GM18508 (cell line): ENCODE measurements at regions not wholly inside any gene's neighbourhood (a gene's known extent, or its start where the extent isn't known, plus 50 kb on each side); places are given as distances from the start of the nearest gene placed in this dataset.
A peak's percentile ranks its signal among the peaks of the same experiment; 100 is the strongest.
"Not testable (repeated sequence)": the region's sequence is repeated elsewhere in the genome, so short reads cannot be mapped to it uniquely, and the experiment has no call there.

Experiments used
- ATAC-seq: cut with Tn5 transposase; IDR thresholded peaks from one replicate; pipeline ENCODE4 v1.9.1; 2021; ENCODE audit warnings: moderate number of reproducible peaks; ENCODE audit not compliant: insufficient read depth, unreplicated experiment

DNA sequence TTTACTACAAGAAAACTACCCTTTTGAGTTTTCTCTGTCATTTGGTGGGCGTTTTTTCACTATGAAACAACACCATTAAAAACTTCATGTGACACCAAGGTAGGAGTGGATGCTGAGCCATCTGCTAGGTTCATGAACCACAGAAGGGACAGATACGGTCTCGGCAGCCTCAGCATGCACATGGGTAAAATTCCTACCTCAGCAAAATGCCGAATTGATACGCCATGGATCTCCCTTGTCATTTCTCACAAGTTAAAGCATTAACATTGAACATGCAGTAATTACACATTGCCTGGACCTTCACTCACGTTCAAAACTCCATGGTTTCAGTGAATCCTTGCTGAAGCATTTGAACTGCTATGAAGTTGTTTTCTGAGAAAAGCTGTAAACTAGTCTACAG, 121.5 kb upstream of the EGR2 start:
- ATAC-seq = no peak

DNA sequence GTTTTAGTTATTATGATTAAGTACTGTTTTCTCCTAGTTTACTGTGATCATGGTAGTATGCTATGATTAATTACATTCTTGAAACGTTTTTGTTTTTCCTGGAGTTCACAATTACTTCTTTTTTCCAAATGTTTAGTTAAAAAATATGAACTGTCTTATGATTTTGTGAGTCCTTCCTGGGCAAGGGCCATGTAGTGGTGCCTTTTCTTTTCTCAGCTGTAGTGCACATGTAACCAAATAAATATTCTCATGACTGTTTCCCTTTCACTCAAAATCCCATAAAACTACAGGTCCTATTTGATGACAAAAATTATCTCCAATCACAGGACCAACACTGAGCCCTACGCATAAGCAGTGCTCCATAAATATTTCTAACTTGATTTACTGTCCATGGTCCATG, 118.9 kb upstream of the EGR2 start:
- ATAC-seq = no peak

DNA sequence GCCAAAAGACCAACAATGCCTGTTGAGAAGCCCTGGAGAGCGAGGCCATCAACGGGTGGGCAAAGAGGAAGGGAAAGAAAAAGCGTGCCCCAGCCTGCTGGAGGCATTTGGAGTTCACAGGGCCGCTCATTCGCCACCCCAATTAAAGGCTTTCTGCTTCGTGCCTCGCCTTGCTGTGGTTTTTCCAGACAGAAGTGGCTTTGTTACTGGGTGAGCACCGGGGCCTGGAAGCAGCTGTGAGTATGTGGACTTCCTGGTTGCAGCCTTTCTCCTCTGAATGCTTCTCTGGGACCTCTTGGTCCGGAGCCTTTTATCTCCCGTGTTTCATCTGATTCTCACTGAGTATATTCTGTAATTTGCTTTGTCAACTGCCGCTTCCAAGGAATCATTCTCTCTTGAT, 118.1 kb upstream of the EGR2 start:
- ATAC-seq = no peak

DNA sequence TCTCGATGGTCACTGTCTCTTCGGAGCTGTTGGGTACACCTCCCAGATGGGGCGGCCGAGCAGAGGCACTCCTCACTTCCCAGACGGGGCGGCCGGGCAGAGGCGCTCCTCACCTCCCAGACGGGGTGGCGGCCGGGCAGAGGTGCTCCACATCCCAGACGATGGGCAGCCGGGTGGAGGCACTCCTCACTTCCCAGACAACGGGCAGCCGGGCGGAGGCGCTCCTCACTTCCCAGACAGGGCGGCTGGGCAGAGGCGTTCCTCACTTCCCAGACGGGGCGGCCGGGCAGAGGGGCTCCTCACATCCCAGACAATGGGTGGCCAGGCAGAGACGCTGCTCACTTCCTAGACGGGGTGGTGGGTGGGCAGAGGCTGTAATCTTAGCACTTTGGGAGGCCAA, 112.6 kb upstream of the EGR2 start:
- not testable (repeated sequence) for ATAC-seq

DNA sequence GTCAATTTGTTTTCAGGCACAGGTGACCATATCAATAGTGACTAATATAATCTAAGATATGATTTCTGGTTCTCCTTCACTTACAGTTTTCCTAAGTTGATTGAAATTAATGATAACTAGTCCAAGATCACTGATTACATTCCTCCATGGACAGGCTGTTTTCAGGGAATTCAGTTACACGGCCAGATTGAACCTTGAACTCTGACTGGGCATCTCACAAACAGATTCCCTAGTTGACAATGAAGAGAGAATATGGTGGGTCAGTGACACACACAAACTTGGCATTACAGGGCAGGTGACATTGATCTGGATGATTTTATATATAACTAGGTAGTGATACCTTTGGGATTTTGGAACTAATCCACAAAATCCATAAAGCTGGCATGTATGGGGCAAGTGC, 110.2 kb upstream of the EGR2 start:
- no peak for ATAC-seq

DNA sequence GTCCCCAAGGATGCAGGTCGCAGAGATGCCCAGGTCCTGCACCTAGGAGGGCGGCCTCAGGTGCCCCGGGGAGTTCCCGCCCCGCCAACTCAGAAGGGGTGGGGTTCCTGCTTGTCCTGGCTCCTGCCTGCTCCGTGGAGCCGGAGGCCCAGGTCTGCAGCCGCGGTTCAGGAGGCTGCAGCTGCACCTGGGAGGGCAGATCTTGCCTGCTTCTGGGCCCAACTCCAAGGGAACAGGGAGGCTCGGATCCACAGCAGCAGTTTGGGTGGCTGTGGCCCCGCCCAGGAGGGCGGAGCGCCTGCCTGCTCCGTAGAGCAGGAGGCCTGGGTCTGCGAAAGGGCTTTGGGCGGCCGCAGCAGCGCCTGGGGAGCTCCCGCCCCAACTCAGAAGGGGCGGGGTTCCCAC, 108.2 kb upstream of the EGR2 start:
- no peak for ATAC-seq

DNA sequence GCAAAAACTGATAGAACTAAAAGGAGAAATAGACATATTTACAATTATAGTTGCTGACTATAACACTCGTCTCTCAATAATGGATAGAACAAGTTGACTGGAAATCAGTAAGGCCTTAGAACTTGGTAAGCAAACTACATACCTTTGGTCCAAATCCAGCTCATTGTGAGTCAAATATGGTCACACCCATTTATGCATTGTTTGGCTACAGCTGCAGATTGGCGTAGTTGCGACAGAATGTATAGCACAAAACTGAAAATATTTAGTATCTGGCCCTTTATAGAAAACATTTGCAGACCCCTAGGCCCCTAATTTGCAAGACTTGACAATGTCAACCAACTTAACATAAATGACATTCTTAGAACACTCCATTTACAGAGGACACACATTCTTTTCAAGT, 103.6 kb upstream of the EGR2 start:
- ATAC-seq = no peak

DNA sequence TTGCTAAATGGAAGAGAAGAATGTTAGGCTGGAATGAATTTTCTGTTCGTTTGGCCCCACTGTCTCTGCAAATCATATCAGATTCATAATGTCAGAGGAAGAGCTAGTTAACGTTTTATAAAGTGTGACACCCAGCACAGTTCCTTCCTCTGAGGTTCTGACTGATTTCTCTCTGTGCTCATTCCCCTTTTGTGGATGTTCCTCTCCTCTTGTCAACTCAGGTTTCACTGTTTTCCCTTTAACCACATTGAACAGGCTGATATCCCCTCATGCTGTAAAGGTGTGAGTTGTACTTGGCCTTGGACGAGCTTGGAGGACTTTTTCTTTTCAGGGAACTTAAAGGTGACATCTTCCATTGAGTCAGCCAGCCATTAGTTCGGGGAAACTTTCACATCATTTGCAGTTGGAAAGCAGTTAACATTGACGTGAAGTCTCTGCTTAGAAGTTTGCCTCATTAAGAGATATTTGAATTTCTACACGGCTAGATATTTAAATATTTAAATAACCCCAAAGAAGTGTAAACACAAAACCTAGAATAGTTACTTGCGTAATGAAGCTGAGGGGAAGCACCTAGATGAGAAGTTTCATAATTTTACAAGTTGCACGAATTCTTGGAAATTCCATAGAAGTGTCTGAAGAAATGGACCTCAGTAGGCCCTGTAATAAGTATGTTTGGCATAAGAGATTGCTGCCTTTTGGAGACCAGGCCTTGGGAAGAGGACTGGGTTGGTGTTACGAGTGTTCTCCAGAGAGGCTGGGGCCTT, 101.5 kb upstream of the EGR2 start:
- ATAC-seq = peak; percentile 74

DNA sequence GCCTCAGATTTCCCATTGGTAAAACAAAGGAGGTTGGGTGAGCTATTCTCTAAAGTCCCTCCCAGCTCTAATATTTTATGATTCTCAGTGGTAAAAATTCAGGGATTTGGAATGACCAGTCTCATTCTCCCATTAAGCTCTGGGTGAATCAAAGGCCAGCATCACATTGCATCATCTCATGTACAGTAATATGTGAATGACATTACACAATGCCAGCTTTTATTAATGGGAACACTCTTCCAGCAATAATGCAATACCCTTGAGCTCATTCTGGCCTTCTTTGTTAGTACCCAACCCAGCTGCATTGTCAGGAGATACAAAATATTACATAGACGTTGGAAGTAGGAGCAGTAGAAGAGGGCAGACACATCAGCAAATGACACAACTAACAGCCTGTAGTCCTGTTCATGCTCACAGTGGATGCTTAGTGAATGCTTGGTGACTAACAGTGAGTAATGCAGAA, 100.0 kb upstream of the EGR2 start:
- ATAC-seq = no peak

DNA sequence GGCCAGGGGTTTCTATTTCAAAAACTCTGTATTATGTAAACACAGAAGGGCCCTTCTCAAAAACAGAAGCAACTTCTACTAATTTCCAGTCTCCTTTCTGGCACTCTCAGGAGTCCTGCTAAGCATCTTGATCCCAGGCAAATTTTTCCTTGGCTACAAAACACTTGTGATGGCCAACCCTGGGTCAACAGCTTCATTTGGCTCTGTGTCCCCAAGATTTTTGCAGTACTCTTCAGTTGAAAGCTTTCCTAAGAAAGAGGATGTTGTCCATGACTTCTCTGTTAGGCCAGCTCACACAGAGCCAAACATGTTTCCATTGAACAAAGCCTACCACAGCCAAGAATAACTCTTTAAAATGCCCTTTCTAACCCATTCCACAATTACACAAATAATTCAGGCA, 99.0 kb upstream of the EGR2 start:
- no peak for ATAC-seq

DNA sequence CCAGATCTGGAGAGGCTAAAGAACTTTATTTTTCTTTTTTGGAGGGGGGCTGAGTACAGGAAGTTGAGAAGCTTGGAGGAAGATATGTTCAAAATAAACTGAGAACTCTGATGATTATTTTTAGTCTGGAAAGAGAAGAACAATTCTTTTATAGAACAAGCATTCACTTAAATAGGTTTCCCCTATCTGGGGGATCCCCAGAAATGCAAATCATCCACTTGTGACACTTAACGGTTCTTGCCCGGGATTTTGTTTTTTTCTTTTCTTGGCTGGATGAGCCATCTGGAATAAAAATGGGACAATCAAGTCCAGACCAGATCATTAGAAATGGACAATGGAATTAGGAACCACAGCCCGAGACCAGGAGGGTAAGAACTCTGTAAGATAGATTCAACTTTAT, 95.9 kb upstream of the EGR2 start:
- no peak for ATAC-seq

DNA sequence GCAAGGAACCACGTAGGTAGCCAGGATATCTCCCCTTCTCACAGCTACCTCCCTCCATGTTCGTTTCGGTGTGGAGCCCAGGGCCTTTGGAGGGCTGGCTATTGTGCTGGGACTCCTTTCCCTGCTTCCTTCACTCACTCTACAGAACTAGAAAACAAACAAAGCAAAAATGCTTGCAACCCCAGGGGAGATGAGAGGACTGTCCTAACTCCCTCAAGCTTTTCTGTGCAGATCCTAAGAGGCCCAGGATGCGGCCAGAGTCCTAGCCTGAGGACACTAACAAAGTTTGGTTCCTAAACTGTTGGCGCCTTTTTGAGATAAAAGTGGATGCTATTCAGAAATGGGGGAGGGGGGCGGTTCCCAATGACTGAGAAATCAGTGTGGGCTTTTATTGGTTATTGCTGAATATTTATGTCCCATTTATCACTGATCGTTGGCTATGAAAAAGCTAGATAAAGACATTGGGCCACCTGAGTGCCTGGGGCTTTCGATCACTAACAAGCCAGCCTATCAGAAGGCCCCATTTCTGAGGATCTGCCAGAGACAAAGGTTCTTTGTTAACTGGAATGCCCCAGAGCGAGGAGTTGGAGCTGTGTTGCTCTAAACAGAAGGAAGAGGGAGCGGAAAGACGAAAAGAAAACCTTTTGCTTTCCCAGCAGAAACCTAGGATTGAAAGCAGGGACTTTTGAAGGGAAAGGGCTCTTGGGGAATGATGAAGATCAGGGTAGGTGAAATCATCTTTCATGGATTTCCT, 95.2 kb upstream of the EGR2 start:
- no peak for ATAC-seq

DNA sequence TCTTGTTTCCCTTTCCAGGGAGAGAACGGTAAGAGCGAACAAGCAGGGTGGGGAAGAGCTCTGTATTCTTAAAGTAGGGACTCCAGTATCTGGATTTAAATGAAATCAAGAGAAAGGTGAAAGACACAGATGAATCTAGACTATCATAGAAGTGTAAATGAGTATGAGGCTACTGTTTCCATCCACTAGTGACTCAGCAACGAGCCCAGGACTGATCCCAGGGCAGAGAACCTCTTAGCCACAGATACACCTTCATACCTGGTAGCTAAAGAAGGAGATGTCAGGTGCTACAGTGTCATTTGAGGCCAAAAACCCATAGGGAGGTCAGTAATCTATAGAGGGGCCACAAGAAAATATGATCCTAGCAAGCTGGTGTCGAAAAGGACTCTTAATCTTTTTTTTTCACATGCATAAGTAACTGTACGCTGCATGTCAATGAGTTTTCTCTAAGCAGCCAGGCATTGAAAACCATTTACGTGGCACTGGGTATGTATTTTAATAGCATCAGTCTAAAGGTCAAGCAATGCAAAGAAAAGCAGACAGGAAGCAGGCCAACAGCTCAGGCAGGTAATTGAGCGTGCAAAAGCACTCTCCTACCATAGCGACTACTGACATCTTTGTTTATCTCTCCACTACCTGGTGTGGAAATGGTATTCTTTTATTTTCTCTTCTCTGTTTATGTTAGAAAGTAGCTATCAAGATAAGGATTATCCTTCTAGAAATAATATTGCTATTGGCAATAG, 91.5 kb upstream of the EGR2 start:
- peak; percentile 63 for ATAC-seq

DNA sequence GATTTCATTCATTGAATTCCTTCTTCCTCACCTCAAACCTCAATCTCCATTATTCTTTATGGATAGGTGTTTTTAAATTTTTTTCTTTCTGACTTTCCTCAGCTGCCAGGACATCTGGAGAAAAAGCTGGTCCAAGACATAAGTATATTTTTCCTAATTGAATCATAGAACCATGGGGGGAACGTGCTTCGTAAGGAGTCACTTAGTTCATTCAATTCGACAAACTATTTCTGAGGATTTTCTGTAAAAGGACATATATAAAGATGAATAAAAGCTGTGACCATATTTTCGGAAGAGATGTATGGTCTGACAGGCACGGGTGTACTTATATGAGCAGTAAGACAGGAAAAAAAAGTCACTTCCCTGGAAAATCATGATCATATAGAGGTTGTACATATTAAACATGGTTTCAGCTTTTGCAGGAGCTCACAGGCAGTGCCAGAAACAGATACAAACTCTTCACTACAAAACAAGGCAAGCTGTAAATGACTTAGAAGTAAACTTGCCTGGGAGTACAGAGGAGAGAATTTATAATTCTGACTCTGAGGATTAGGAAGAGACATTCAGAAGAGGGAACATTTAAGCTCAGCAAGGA, 88.2 kb upstream of the EGR2 start:
- no peak for ATAC-seq

DNA sequence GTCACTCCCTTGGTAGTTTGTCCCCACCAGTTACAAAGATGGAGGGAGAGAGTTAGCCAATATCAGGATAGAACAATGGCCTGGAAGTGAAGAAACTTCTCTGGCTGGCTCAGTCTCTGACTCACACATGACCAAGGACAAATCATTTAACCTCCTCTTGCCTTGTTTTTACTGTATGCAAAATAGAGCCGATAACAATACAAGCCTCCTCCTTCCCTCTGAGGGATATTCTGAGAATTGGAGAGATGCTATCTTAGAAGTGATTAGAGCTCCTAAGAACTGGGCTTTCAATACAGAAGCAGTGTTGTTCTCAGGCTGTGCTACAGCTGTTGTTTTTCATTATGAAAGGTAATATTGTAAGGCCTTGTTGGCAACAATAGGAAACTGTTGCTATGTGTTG, 87.7 kb upstream of the EGR2 start:
- no peak for ATAC-seq

DNA sequence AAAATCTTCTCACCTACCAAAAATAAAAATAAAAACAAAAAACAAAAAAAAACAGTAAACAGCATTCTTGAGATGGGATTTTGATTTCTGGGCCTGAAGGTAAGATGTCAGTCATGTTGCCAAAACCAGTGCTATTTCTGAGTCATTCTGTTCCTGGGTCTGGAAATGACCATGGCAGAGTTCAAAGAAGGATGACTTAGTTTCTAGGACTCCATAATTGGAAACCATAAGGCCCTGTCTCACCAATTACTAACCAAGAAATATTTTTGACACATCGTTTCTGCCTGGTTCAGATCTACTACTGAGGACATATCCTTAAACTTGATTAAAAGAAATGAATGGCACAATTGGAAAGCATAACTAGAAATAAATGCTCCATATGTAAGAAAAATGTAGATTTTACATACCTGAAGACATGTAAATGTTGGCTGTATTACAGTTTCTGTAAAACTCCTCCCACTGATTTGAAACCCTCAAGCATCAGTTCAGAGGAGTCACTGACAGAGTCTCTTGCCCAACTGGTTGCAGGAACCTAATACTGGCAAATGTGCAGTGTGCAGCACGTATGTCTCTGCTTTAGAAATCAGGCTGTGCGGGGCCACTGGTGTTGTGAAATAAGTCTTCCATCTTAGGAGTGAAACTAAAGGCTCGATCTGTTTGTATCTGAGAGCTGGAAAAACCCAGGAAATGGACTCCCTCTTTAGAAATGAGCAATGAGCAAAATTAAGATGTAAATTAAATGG, 84.8 kb upstream of the EGR2 start:
- no peak for ATAC-seq

DNA sequence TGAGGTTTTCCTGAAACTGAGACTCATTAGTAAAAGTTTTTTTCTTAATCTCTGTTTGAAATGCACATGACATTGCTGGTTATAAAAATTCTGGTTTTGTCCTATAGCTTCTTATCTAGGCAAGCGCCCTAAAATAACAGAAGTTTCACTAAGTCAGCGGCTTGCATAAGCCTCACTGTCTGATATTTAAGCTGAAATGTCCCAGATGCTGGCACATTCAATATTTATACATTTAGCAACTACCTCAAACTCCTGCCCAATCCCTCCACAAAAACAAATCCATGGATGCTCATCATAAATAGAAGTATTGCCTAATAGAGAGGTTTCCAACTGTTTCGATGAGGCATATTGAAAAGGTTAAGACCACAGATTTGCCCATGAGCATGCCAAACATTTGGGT, 83.1 kb upstream of the EGR2 start:
- ATAC-seq = no peak

DNA sequence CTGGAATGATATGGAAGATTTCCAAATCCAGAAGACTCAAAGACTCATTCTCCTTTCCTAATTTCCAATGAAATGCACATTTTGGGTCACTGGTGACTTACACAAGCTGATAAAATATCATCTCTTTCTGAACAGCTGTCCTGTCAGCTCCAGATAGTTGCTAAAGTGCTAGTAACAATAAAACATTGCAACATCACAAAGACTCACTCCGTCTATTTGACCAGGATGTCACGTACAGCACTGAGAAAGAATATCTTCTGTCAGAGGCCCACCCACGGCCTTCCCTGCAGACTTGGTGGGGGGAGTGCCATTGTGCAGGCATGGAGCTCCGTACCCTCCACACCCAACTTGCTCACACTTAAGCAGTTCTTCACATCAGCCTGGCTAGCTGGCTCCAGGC, 78.9 kb upstream of the EGR2 start:
- no peak for ATAC-seq

DNA sequence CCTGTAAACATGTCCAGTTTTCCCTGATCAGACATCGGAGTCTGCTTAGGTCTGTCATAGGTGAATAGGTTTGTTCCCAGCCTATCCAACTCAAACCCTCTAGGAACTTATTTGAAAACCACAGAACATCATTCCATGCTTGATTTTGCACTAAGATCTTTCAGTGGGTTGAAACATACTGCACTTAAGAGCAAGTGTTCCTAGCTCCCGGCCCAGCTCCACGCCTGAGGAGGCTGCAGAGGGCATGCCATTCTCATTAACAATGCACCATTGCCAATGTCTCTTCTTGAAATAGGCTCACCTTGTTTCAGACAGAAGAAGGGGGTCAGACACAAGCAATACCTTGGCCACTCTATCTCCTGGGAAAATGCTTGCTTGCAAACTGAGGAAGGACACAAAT, 78.0 kb upstream of the EGR2 start:
- ATAC-seq = no peak

DNA sequence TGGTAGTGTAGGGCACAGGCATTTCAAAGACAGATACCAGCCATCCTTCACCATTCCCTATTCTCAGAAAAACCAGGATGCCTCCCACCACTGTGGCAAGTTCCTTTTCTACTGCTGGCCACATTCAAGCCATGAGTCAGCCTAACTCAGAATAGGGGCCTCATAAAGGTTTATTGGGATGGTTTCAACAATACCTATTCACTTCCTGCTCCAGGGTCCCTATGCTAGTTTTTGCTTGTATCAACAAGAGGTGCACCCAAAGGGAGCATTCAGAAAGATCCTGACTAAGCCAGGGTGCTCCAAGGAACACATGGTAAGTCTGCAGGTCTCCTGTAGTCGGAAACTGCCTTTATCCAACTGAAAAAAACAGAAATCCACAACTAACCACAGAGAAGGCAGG, 76.9 kb upstream of the EGR2 start:
- no peak for ATAC-seq
